ENCODE measurements at regions not wholly inside any gene's neighbourhood (a gene's known extent, or its start where the extent isn't known, plus 50 kb on each side); places are given as distances from the start of the nearest gene placed in this dataset.

DNA sequence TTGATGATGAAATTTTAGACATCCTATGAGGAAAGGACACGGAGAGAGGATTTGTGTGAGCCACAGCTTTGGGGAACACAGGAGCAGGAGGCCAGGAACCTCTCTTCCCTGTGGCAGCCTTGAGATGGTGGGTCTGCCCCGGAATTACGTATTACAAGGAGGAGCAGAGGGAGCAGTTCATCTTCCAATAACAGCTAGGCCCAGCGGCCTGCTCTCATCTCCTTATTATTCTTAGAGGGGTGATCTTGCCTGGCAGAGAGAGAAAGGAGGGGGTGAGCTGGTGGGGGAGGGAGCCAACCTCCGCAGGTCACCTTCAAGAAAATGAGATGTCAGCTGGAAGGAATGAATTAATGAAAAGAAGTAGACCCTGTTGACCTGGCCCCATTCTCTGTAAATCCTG, 305.8 kb downstream of the LRFN2 start:
- DNase-seq (ENCODE audit: extremely low read depth in 1 of 11, low read depth in 9 of 11, low spot score in 4 of 11): no peak

DNA sequence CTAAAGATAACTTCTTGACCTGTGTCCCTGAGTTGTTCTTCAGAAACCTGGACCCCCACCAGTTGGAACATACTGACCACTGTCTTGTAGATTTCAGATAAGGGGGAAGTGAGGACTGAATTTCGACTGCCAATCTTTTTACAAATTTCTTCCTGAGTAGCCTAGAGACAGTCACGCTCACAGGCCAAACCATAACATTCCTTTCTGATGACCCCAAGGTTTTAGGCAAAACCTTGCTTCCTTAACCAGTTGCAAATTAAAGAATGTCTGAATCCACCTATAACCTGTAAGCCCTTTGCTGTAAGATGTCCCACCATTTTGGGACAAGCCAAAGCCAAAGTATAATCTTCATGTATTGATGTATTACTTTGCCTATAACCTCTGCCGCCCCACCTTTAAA, 306.9 kb downstream of the LRFN2 start:
- no peak for DNase-seq (ENCODE audit: extremely low read depth in 1 of 11, low read depth in 9 of 11, low spot score in 4 of 11)

DNA sequence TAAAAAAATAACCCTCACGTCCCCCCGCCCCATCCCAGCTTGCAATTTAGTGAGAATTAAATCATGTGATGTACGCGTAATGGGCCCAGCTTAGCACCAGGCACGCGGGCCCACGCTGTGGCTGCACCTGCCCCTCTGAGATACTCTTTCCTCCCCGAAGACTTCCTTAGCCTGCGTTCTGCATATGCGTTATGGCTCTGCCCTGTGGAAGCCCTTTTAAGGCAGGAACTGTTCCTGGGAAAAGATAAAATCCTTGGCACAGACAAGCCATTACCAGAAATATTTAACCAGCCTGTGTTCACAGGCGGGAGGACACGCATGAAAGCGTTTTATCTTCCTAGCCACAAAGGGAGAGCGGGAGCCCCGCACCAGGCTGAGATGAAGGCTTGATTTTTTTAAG, 311.0 kb downstream of the LRFN2 start:
- peak; percentile 27 to 77 (median 42) for DNase-seq (ENCODE audit: extremely low read depth in 1 of 11, low read depth in 9 of 11, low spot score in 4 of 11)

DNA sequence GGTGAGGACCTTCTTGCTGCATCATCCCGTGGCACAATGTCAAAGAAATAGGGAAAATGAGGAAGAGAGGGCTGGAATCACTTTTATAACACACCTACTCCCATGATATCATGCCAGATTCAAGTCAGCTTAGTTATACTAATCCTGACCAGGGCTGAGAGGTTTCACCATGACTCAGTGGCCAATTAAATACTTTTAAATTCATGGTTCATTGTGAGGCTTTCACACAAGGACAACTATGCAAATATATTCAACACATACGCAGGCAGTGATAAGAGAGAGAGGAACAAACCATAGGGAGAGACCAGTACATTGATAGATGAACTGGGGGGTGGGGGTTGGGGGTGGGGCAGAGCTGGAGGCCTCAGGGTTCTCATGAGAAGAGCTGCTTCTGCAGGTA, 313.1 kb downstream of the LRFN2 start:
- DNase-seq (ENCODE audit: extremely low read depth in 1 of 11, low read depth in 9 of 11, low spot score in 4 of 11): no peak

DNA sequence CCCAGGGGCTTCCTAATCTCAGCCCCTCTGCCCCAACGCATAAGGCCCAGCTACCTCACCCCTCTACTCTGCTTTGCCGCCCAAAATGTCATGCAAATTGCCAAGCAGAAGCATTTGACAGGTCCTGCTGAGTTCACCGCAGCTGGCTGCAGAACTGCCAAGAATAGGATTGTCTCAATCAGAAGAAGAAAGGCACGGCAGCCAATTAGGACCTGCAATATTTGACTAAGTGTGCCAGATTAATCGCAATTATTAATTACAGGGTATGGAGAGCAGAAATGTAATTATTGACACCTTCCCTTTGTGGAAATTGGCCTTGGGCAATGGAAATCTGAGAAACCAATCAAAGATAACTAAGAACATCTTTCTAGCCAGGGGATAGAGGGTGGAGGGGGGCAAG, 318.6 kb downstream of the LRFN2 start:
- DNase-seq (ENCODE audit: extremely low read depth in 1 of 11, low read depth in 9 of 11, low spot score in 4 of 11): no peak

DNA sequence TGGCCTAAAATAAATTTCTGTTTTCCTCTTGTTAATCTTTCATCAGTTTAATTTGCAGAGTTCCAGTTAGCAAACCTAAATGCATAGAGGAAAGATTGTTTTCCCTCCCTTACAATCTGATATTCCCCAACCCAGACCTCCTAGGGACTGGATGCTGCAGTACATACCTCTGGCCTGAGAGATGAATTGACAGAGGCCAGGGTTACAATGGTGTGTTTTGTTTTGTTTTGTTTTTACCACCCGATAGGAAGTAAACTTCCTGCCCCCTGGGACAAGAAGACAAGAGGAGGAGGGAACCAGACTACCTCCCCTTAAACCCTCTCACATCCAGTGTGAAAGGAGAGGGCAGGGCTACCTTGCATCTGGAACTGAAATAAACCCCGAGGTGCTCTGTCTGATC, 319.0 kb downstream of the LRFN2 start:
- DNase-seq (ENCODE audit: extremely low read depth in 1 of 11, low read depth in 9 of 11, low spot score in 4 of 11): no peak

DNA sequence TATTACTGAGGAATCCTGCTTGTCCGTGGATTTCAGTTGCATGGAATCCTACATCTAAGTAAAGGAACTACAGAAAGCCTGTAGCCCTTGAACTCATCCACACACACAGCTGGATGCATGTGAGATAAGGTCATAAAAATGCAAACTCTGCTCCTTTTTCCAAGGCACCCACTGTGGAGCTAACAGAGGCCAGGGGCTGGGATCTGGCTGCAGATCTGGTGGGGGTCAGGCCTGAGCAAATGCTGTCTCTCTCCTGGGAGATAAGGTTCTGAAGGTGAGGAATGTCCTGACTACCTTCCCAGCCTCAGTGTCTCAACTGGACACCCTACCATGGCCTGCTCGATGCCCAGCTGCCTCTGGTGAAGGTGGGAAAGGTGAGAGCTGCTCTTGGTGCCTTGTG, 321.5 kb downstream of the LRFN2 start:
- DNase-seq (ENCODE audit: extremely low read depth in 1 of 11, low read depth in 9 of 11, low spot score in 4 of 11): no peak

DNA sequence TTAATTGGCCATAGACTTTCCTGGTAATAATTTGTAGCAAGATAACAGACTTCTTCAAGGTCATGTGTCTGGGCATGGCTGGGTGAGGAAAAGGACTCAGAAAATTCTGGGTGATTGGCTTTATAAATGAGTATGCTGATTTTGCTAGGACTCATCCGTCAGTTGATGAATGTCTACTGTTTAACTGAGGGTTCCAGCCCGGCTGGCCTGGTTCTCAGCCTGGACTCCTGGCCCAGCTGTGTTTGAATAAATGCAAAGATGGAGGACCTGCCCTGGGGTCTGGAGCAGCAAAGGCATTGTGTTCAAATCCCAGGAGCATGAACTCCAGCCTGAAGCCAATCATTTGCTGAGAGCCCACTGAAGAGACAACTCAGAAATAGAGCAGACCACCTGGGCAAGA, 323.2 kb downstream of the LRFN2 start:
- no peak for DNase-seq (ENCODE audit: extremely low read depth in 1 of 11, low read depth in 9 of 11, low spot score in 4 of 11)

DNA sequence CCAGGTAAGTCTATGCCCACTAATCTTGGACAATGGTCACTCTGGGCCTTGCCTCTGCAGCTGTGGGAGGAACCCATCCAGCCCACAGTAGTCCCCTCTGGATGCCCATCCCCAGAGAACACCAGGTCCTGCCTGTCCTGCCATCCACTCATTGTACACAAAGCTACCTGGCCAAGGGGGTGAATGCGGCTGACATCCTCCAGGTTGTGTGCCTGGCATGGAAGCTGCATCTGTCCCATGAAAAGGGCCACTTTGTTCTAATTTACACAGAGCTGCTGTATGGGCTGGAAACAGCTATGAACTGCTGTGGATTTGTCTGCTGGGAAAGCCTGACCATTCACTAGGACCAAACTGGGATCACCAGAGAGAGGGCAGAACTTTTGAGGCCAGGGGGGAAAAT, 324.8 kb downstream of the LRFN2 start:
- no peak for DNase-seq (ENCODE audit: extremely low read depth in 1 of 11, low read depth in 9 of 11, low spot score in 4 of 11)

DNA sequence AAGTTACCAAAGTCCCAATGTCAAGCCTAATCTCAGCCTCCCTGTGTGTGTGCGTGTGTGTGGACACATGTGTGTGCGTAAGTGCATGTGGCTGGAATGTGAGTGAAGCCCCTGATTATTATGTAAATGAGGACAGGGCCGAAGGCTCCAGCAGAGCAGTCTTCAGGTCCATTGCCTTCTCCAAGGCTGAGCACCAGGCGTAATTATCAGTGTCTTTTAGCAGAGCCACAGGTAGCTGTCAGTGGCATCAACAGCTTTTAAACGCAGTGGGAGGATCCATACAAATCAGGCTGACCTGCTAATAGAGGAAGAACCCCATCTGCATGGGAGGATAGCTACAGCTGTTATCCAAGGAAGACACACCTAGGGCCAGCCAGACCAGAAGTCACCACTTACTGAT, 324.3 kb upstream of the MOCS1 start:
- DNase-seq (ENCODE audit: extremely low read depth in 1 of 11, low read depth in 9 of 11, low spot score in 4 of 11): no peak

DNA sequence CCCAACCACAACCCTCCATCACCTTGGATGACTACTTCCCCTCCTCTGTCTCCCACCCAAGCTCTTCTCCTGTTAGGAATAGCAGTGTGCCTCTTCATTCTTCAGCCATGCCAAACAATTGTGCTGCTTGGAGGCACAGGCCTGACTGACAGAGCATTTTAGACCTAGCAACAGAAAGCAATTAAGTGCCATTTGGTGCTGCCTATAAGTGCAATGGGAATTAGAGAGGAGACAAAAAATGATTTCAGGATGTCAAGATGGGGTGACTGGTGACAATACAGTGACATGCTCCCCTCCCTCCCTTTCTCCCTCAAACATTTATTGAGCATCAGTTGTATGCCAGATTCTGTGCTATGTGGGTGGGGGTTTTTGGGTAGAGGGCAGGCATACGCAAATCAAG, 322.6 kb upstream of the MOCS1 start:
- DNase-seq (ENCODE audit: extremely low read depth in 1 of 11, low read depth in 9 of 11, low spot score in 4 of 11): no peak

DNA sequence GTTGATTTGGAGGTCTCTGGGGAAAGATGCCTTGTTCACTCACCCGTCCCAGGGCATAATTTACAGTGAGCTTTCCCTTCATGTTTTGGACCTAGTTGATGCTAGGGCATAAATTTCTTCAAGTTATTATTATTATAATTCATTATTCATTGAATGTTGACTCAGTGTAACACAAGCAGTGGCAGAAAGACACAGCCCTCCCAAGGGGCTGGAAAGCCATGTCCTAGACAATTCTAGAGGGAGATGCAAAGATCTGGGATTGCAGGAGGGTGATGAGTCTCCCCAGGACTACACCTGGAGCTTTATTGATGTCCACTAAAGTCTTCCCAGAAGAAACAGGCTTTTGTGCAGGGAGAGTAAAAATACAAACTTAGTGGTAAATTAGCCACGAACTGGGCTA, 322.0 kb upstream of the MOCS1 start:
- DNase-seq (ENCODE audit: extremely low read depth in 1 of 11, low read depth in 9 of 11, low spot score in 4 of 11): no peak

DNA sequence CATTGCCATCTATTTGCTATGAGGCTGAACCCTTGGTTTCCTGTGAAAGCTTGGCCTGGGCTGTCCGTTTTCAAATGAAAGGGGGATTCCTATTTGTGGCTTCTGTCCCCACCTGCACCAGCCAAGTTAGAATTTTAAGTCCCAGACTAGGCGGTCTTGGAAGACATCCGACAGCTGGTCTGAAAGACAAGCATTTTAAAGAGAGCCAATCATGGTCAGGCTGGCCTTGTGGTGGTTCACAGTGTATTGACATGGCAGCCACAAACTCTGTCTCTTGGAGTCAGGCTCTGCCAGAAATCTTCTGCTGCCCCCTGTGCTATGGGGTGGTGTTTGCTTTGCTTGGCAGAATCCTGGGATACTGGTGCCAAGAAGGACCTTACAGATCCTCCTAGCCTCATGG, 319.2 kb upstream of the MOCS1 start:
- DNase-seq (ENCODE audit: extremely low read depth in 1 of 11, low read depth in 9 of 11, low spot score in 4 of 11): no peak

DNA sequence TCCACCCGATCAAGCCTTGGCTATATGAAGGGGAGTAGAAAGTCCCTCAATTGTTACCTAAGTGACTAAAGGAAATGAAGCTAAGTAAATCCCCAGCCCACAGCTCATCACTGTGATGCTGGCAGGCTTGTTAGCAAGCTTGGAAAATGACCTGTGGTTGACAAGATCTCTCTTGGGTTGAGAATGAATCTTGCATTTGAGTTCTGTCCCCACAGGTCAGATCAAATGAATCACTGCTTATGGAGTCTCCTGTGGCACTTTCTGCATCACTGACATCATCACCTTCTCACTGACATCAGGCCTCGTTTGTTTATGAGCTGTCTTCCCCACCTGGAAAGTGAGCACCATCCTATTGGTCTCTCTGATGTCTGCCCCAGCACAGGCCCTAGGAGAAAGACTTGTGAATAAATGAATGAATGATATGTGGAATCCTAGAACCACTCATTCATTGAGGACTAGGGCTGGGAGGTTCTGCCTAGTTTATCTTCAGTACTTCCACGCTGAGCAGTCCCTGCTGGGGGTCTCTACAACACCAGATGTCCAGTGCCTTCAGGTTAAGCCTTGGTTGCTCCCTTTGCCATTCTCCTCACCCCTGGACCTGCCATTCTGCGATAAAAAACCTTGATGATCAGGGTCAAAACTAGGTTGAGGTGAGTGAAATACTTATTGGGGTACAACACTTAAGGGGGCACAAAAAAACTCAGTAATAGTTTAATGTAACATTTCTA, 318.4 kb upstream of the MOCS1 start:
- DNase-seq (ENCODE audit: extremely low read depth in 1 of 11, low read depth in 9 of 11, low spot score in 4 of 11): no peak

DNA sequence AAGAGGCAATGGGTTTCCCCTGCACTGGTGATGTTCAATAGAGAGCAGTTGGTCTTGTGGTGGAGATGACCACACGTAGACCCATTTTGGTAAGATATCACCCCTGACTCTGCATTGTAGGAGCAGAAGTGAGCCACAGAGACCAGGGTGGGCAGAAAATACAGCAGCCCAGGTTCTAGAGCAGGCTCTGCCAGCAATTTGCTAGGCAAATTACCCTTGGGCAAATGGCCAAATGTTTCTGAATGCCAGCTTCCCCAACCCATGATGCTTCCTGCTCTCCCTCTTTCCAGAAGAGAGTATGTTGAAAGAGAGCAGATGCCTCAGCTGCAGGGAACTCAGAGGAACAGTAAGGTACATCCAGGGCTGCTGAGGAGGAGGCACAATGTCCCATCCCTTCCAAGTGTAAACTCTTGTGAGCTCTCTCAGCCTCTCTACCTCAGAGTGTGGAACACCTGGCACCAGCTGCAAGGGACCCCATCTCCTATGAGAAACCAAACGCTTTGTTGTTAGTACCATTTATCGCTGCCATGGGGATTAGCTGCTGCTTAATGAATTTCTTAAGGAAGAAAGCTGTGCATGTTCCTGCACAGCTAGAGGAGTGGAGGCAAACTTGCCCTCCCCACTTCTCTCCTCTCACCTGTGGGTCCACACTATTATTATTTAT, 317.5 kb upstream of the MOCS1 start:
- DNase-seq (ENCODE audit: extremely low read depth in 1 of 11, low read depth in 9 of 11, low spot score in 4 of 11): peak in 2 of 11 donors; percentile 18 to 21

DNA sequence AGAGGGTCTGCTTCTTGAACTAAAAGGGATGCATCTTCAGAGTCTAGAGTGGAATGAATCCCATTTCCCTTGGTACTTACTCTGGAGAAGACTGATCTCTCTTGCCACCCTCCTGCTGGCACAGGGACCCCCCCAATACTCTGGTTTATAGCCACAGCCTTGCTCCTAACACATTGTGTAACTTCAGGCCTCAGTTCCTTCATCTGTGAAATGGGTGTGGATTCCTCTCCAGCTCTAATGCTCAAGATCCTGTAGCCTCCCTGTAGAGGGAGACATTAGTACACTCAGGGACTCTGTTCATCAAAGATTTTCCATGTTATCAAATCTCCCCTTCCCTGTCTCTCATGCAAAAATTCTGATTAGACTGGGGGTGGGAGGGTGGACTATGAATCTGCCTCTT, 315.7 kb upstream of the MOCS1 start:
- no peak for DNase-seq (ENCODE audit: extremely low read depth in 1 of 11, low read depth in 9 of 11, low spot score in 4 of 11)

DNA sequence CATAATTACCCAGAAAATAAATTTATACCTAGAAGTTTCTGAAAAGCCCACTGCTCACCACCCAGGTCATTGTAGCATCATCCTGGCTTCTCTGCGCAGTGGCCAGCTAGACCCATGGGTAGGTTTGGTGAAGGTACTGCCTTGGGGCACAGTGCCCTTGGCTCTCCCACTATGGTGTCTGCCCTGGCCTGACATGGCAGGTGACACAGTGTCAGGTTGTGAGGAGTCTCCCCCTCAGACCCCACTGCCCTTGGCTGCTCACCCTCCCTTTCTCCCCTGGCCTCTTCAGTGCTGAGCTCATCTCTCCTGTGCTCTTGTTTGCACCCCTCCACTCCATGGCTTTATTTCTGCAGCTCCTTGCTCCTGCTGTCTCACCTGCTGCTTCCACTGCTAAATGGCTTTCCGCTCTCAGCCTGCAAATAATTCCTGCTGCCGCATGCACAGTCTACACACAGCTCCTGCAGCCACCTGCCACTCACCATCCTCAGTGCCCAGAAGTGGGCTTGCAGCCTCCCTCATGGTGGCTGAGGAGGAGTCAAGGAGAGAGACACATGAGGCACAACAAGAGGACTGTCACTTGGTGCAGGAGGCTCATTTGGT, 313.4 kb upstream of the MOCS1 start:
- no peak for DNase-seq (ENCODE audit: extremely low read depth in 1 of 11, low read depth in 9 of 11, low spot score in 4 of 11)

DNA sequence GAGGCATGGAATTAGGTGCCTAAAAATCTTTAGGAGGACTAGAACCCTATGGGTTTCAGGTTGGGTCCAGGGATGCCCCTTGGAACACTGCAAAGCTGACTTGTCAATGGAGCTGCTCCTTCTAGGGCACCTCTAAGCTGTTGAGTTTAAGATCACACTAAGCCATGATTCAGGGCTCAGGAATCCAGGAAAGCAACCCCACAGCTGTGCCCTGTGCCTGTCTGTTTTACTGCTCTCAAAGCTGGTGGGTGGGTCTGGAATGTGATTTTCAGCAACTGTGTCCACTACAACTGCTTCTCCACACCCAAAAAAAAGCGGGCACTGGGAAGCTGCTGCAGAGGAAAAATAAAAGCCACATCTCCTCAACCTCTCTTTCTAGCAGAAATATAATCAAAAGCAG, 310.4 kb upstream of the MOCS1 start:
- DNase-seq (ENCODE audit: extremely low read depth in 1 of 11, low read depth in 9 of 11, low spot score in 4 of 11): no peak

DNA sequence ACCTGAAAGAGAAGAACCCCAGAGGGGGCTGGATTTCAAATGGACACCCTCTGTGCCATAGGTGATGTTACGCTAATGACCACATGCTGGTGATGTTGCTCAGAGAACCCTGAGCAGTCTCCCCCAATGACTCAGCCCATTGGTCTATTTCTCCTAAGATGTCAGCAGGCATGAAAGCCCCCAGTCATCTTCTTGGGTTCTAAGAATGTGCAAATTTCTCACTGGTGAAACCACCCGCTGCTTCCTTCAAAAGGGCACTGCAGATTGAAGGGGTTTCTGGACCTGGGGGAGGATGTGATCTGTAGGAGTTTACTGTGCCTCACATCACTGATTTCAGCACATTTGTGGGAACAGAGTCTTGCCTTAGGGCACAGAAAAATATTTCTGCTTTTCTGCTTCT, 298.4 kb upstream of the MOCS1 start:
- no peak for DNase-seq (ENCODE audit: extremely low read depth in 1 of 11, low read depth in 9 of 11, low spot score in 4 of 11)

DNA sequence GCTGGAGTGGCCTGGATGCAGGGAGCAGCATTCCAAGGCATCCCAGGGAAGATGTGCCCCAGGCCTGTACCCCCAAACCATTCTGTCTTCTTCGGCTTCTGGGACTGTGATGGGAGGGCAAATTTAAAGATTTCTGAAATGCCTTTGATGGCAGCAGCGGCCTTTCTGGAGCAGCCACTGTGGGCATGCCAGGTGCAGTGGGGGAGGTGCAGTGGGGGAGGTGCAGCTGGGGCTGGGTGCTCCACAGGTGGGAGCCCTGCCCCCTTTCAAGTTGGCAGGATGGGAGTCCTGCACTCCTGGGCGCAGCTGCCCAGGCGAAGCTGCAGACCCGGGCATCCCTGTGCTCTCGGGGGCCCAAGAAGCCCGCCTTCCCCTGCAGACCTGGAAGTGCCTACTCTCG, 293.5 kb upstream of the MOCS1 start:
- no peak for DNase-seq (ENCODE audit: extremely low read depth in 1 of 11, low read depth in 9 of 11, low spot score in 4 of 11)

DNA sequence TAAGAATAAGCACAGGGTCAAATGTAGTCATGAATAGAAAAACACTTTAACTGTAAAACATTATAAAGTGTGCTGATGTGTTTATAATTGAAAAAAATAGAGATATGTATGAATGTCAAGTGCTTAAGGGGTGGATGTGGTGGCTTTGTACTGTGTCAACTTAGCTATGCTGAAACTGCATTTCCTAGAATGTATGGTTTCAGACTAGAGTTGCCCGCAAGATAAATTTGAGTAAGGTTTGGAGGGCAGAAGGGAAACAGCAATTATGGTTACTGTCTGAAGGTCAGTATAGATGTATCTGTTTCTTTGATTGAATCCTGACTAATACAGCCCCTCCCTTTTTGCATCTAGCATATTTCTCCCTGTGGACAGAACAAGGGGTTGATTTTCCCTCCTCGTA, 288.1 kb upstream of the MOCS1 start:
- DNase-seq (ENCODE audit: extremely low read depth in 1 of 11, low read depth in 9 of 11, low spot score in 4 of 11): no peak

Data from renal cortex interstitium (tissue), 11 donors.